KBM-7 (cell line): ENCODE measurements at regions not wholly inside any gene's neighbourhood (a gene's known extent, or its start where the extent isn't known, plus 50 kb on each side); places are given as distances from the start of the nearest gene placed in this dataset.
"Not testable (repeated sequence)": the region's sequence is repeated elsewhere in the genome, so short reads cannot be mapped to it uniquely, and the experiment has no call there.

Experiments used
- DNase-seq: peaks from one replicate; pipeline ENCODE4 v3.0.0-alpha.2; 2015
- in situ Hi-C: fragments of 300-500 bp; cut with MboI; formaldehyde crosslinking; loops from 2 replicates; pipeline ENCODE4 v1.14.3; 2020; ENCODE audit warnings: low sequenced_read_pairs, low pct_unique_long_range_greater_than_20kb, mixed read lengths

- DNase-seq, in situ Hi-C loops: not testable (repeated sequence)
Observed at GRCh38 chrY:26491507-26491906, 869.6 kb downstream of the CDY1 start.

DNA sequence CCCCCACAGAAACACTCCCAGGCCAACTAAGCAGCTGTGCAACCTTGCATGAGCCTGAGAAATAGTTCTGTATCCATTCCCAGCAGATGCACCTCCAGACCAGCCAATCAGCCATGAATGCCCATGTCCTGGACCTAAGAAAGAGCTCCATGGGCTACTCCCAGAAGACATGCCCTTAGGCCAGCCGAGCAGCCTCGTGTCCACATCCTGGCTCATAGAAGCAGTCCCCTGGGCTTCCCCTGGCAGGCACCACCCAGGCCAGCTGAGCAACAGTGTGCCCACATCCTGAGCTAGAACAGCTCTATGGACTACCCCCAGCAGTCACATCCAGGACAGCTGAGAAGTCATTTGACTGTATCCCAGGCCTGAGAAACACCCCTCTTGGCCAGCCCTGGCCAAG, 899.5 kb downstream of the CDY1 start:
- in situ Hi-C loops, DNase-seq: not testable (repeated sequence)

- in situ Hi-C loops: no loop called here
- DNase-seq: no peak
Observed at GRCh38 chrY:26555015-26555414, 933.1 kb downstream of the CDY1 start.

DNA sequence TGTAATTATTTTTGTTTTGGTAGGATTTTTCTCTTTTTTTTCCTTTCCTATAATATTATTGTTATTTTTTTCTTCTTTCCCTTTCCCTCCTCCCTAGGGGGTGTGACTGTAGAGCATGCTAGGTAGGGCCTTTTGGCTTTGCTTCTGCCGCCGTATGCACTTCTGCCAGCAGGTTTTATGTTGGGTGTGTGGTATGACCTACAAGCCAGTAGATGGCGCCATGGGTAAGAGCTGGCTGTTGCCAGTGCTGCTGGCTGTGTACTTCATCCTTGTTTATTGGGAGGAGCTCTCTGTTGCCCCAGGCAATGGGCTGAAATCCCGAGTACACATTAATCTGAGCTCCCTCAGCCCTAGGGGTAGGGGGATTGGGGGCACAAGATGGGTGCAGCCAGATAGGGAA, 941.1 kb downstream of the CDY1 start:
- in situ Hi-C loops: not testable (repeated sequence)
- DNase-seq: peak; percentile 33
